SK-N-SH treated with all-trans-retinoic acid at 6 μM for 48 hours (cell line): ENCODE measurements at regions not wholly inside any gene's neighbourhood (a gene's known extent, or its start where the extent isn't known, plus 50 kb on each side); places are given as distances from the start of the nearest gene placed in this dataset.

Experiments
- ATAC-seq: fragments of 200-7000 bp; cut with Tn5 transposase; 3 replicates; pipeline ENCODE4 v1.9.1; 2020; ENCODE audit warnings: mild to moderate bottlenecking, moderate library complexity
- ARNTL ChIP-seq: fragments of 450-650 bp; formaldehyde crosslinking; IDR thresholded peaks from 2 replicates; pipeline ENCODE4 v1.5.0; 2020; ENCODE audit warnings: low read depth, mild to moderate bottlenecking, moderate library complexity, borderline replicate concordance
- BACH2 ChIP-seq: fragments of 250-450 bp; sonication (Bioruptor Pico); IDR thresholded peaks from 2 replicates; pipeline ENCODE4 v1.9.0; 2021; ENCODE audit warnings: mild to moderate bottlenecking, borderline replicate concordance
- CSDC2 ChIP-seq: fragments of 250-450 bp; sonication (Bioruptor Pico); IDR thresholded peaks from 2 replicates; pipeline ENCODE4 v1.5.0; 2020; ENCODE audit warnings: mild to moderate bottlenecking, moderate library complexity
- CSRNP3 ChIP-seq: fragments of 250-450 bp; sonication (Bioruptor Pico); IDR thresholded peaks from 2 replicates; pipeline ENCODE4 v1.5.1; 2021; ENCODE audit warnings: mild to moderate bottlenecking, moderate library complexity
- ESRRG ChIP-seq: fragments of 250-450 bp; sonication (Bioruptor Pico); IDR thresholded peaks from 2 replicates; pipeline ENCODE4 v1.6.1; 2021; ENCODE audit warnings: mild to moderate bottlenecking
- GLIS3 ChIP-seq: fragments of 250-450 bp; sonication (Bioruptor Pico); IDR thresholded peaks from 2 replicates; pipeline ENCODE4 v1.5.0; 2020; ENCODE audit warnings: mild to moderate bottlenecking, moderate library complexity
- ISL1 ChIP-seq: fragments of 250-450 bp; sonication (Bioruptor Pico); IDR thresholded peaks from 2 replicates; pipeline ENCODE4 v2.1.2; 2022; ENCODE audit warnings: mild to moderate bottlenecking, moderate library complexity
- OSR1 ChIP-seq: fragments of 250-450 bp; sonication (Bioruptor Pico); IDR thresholded peaks from 2 replicates; pipeline ENCODE4 v1.8.0; 2022; ENCODE audit warnings: moderate library complexity, mild to moderate bottlenecking, inconsistent platforms
- PATZ1 ChIP-seq: fragments of 250-450 bp; sonication (Bioruptor Pico); IDR thresholded peaks from 2 replicates; pipeline ENCODE4 v1.8.0; 2020; ENCODE audit warnings: mild to moderate bottlenecking, moderate library complexity, borderline replicate concordance
- POU6F1 ChIP-seq: fragments of 250-450 bp; sonication (Bioruptor Pico); IDR thresholded peaks from 2 replicates; pipeline ENCODE4 v1.8.0; 2021; ENCODE audit warnings: low read depth, mild to moderate bottlenecking, moderate library complexity, borderline replicate concordance
- PPARA ChIP-seq: fragments of 250-450 bp; sonication (Bioruptor Pico); IDR thresholded peaks from 2 replicates; pipeline ENCODE4 v1.5.0; 2020; ENCODE audit warnings: mild to moderate bottlenecking, borderline replicate concordance
- SNAI2 ChIP-seq: fragments of 250-450 bp; sonication (Bioruptor Pico); IDR thresholded peaks from 2 replicates; pipeline ENCODE4 v1.5.0; 2020; ENCODE audit warnings: mild to moderate bottlenecking, moderate library complexity
- TCF4 ChIP-seq: fragments of 250-450 bp; sonication (Bioruptor Pico); IDR thresholded peaks from 2 replicates; pipeline ENCODE4 v1.8.0; 2021; ENCODE audit warnings: mild to moderate bottlenecking, moderate library complexity, borderline replicate concordance
- TOX ChIP-seq: fragments of 250-450 bp; sonication (Bioruptor Pico); IDR thresholded peaks from 2 replicates; pipeline ENCODE4 v1.8.0; 2021; ENCODE audit warnings: mild to moderate bottlenecking, moderate library complexity, borderline replicate concordance
- TSHZ2 ChIP-seq: fragments of 250-450 bp; sonication (Bioruptor Pico); IDR thresholded peaks from 2 replicates; pipeline ENCODE4 v1.5.0; 2020; ENCODE audit warnings: mild to moderate bottlenecking, moderate library complexity
- ZC3H10 ChIP-seq: fragments of 250-450 bp; sonication (Bioruptor Pico); IDR thresholded peaks from 2 replicates; pipeline ENCODE4 v1.5.1; 2021; ENCODE audit warnings: mild to moderate bottlenecking, moderate library complexity
- ZFP3 ChIP-seq: fragments of 250-450 bp; sonication (Bioruptor Pico); IDR thresholded peaks from 2 replicates; pipeline ENCODE4 v1.5.0; 2020; ENCODE audit warnings: mild to moderate bottlenecking, moderate library complexity
- ZFP30 ChIP-seq: fragments of 450-650 bp; formaldehyde crosslinking; IDR thresholded peaks from 2 replicates; pipeline ENCODE4 v1.5.0; 2022; ENCODE audit warnings: mild to moderate bottlenecking, moderate library complexity
- ZNF565 ChIP-seq: fragments of 450-650 bp; formaldehyde crosslinking; conservative IDR thresholded peaks from 2 replicates; pipeline ENCODE4 v1.5.0; 2020; ENCODE audit warnings: low read depth, mild to moderate bottlenecking, moderate library complexity
- ZNF70 ChIP-seq: fragments of 450-650 bp; formaldehyde crosslinking; IDR thresholded peaks from 2 replicates; pipeline ENCODE4 v1.5.0; 2020; ENCODE audit warnings: mild to moderate bottlenecking, moderate library complexity
- ZNF8 ChIP-seq: fragments of 450-650 bp; formaldehyde crosslinking; IDR thresholded peaks from 2 replicates; pipeline ENCODE4 v1.5.0; 2020; ENCODE audit warnings: mild to moderate bottlenecking, moderate library complexity

GRCh38 chr17:70968302-70968701, 799.0 kb downstream of the KCNJ2 start:
- TF ChIP-seq SNAI2 (CRISPR knock-in tag), result no peak
- no peak for TF ChIP-seq GLIS3
- no peak for TF ChIP-seq CSRNP3 (CRISPR knock-in tag)
- no peak for TF ChIP-seq ARNTL (CRISPR knock-in tag)
- TF ChIP-seq BACH2, result no peak
- no peak for TF ChIP-seq ZNF565 (CRISPR knock-in tag)
- TF ChIP-seq OSR1 (CRISPR knock-in tag), result no peak
- TF ChIP-seq TCF4 (CRISPR knock-in tag), result no peak
- TF ChIP-seq ZC3H10, result no peak
- TF ChIP-seq ESRRG (CRISPR knock-in tag), result no peak
- no peak for TF ChIP-seq ZNF70 (CRISPR knock-in tag)
- TF ChIP-seq PPARA (CRISPR knock-in tag), result no peak
- TF ChIP-seq ISL1 (CRISPR knock-in tag), result no peak
- TF ChIP-seq ZFP30 (CRISPR knock-in tag), result no peak
- ATAC-seq, result no peak

GRCh38 chr17:70969521-70970034, 800.2 kb downstream of the KCNJ2 start:
- TF ChIP-seq GLIS3 (no peak), ARNTL (CRISPR knock-in tag) (no peak), PPARA (CRISPR knock-in tag) (no peak), PATZ1 (CRISPR knock-in tag) (no peak), CSRNP3 (CRISPR knock-in tag) (no peak), ISL1 (CRISPR knock-in tag) (no peak), ZFP3 (no peak), BACH2 (no peak), TCF4 (CRISPR knock-in tag) (no peak), CSDC2 (no peak), ZNF8 (no peak), TOX (CRISPR knock-in tag) (no peak), ZNF565 (CRISPR knock-in tag) (no peak), ZFP30 (CRISPR knock-in tag) (no peak), POU6F1 (CRISPR knock-in tag) (no peak), TSHZ2 (no peak), ZC3H10 (no peak), SNAI2 (CRISPR knock-in tag) (no peak), ZNF70 (CRISPR knock-in tag) (no peak), ESRRG (CRISPR knock-in tag) (no peak)
- no peak for ATAC-seq

- TF ChIP-seq ZNF565 (CRISPR knock-in tag) (no peak), ESRRG (CRISPR knock-in tag) (no peak), ZNF70 (CRISPR knock-in tag) (no peak), ZNF8 (no peak), PPARA (CRISPR knock-in tag) (no peak), ZFP30 (CRISPR knock-in tag) (no peak), TSHZ2 (no peak)
- TF ChIP-seq, all 23 proteins: peak for 0
- ATAC-seq, result no peak
Observed at GRCh38 chr17:70976447-70976846, 807.1 kb downstream of the KCNJ2 start.
